Fibroblast of lung (primary cell): ENCODE measurements at regions not wholly inside any gene's neighbourhood (a gene's known extent, or its start where the extent isn't known, plus 50 kb on each side); places are given as distances from the start of the nearest gene placed in this dataset.

Experiments used
- DNase-seq, 2 donors: peaks; one replicate each; pipeline versions ENCODE4 v3.0.0 to v3.0.0-alpha.2; 2010; ENCODE audit warnings: low read depth in 2 of 2
- H2AFZ ChIP-seq: 2 replicates; pipeline ENCODE4 v1.5.1; 2012; ENCODE audit warnings: low read length, control low read depth, inconsistent platforms
- H3K27ac ChIP-seq: 2 replicates; pipeline ENCODE4 v1.5.1; 2011; ENCODE audit warnings: low read length, control low read depth; ENCODE audit not compliant: insufficient read depth
- H3K27me3 ChIP-seq: 2 replicates; pipeline ENCODE4 v1.5.1; 2011; ENCODE audit warnings: mild to moderate bottlenecking, low read length; ENCODE audit not compliant: control insufficient read depth, insufficient read depth
- H3K36me3 ChIP-seq: 2 replicates; pipeline ENCODE4 v1.5.1; 2011; ENCODE audit warnings: low read length; ENCODE audit not compliant: control insufficient read depth, insufficient read depth
- H3K4me1 ChIP-seq: 2 replicates; pipeline ENCODE4 v1.5.1; 2011; ENCODE audit warnings: low read length; ENCODE audit not compliant: control insufficient read depth, insufficient read depth; ENCODE audit errors: extremely low read depth
- H3K4me2 ChIP-seq: 2 replicates; pipeline ENCODE4 v1.5.1; 2011; ENCODE audit warnings: low read length, control low read depth; ENCODE audit not compliant: insufficient read depth; ENCODE audit errors: extremely low read depth
- H3K4me3 ChIP-seq, 4 experiments: fragments of 200-600 bp in 1 of 4; sonication (generic) in 1 of 4; replicated peaks in 1 of 4; 2 replicates each; pipeline ENCODE4 v1.5.1; 2011 to 2016; ENCODE audit warnings: low read length in 4 of 4, low read depth in 3 of 4, mild to moderate bottlenecking in 3 of 4, control low read depth in 2 of 4, inconsistent platforms in 1 of 4, mixed read lengths in 1 of 4; ENCODE audit not compliant: insufficient read depth in 1 of 4; ENCODE audit errors: control extremely low read depth in 1 of 4
- H3K79me2 ChIP-seq: 2 replicates; pipeline ENCODE4 v1.5.1; 2012; ENCODE audit warnings: mild to moderate bottlenecking, low read length, inconsistent platforms; ENCODE audit not compliant: control insufficient read depth, insufficient read depth
- H3K9ac ChIP-seq: 2 replicates; pipeline ENCODE4 v1.5.1; 2011; ENCODE audit warnings: mild to moderate bottlenecking, low read length, control low read depth; ENCODE audit not compliant: insufficient read depth
- H3K9me3 ChIP-seq: 2 replicates; pipeline ENCODE4 v1.5.1; 2012; ENCODE audit warnings: low read depth, low read length; ENCODE audit not compliant: control insufficient read depth, insufficient read depth
- H4K20me1 ChIP-seq: 2 replicates; pipeline ENCODE4 v1.5.1; 2011; ENCODE audit warnings: low read length; ENCODE audit not compliant: control insufficient read depth, insufficient read depth; ENCODE audit errors: extremely low read depth
- CTCF ChIP-seq, 2 donors: IDR thresholded peaks in 1 of 2; conservative IDR thresholded peaks in 1 of 2; 1 replicate in 1 of 2; 2 replicates in 1 of 2; pipeline ENCODE4 v1.5.1; 2011 to 2012; ENCODE audit warnings: low read length in 2 of 2, control low read depth in 1 of 2, inconsistent platforms in 1 of 2, low read depth in 1 of 2, mild to moderate bottlenecking in 1 of 2
- EZH2 ChIP-seq: IDR thresholded peaks from 2 replicates; pipeline ENCODE4 v1.5.1; 2012; ENCODE audit warnings: low read length, control low read depth, mild to moderate bottlenecking; ENCODE audit errors: missing control alignments

GRCh38 chr2:5076599-5076998 is 615.6 kb upstream of the SOX11 start:
- no peaks in the 10 kb centered on the region for H4K20me1 ChIP-seq
- no peak overlapping the region for H3K9ac ChIP-seq
- no peaks in the 10 kb centered on the region for H3K9me3 ChIP-seq
- no peaks in the 10 kb centered on the region for H3K79me2 ChIP-seq
- no peak for DNase-seq
- H3K27ac ChIP-seq = no peak overlapping the region
- no peak overlapping the region for H3K4me2 ChIP-seq
- H3K36me3 ChIP-seq = no peaks in the 10 kb centered on the region
- no peaks in the 10 kb centered on the region for H3K4me1 ChIP-seq
- no peaks in the 10 kb centered on the region for H3K27me3 ChIP-seq
- no peak overlapping the region for H3K4me3 ChIP-seq
- TF ChIP-seq EZH2 (no peak), CTCF (conservative IDR thresholded peaks at IDR 0.05 in 1 of 2, IDR thresholded peaks at IDR 0.05 in 1 of 2; ENCODE audit: low read depth in 1 of 2, low read length in 2 of 2) (no peak)
- no peak overlapping the region for H2AFZ ChIP-seq

GRCh38 chr2:5077479-5078089 is 614.6 kb upstream of the SOX11 start:
- no peaks in the 10 kb centered on the region for H3K79me2 ChIP-seq
- no peaks in the 10 kb centered on the region for H3K4me1 ChIP-seq
- H3K36me3 ChIP-seq = no peaks in the 10 kb centered on the region
- H3K9ac ChIP-seq = no peak overlapping the region
- TF ChIP-seq EZH2 = no peak
- peak in 1 of 2 donors; percentile 26 for TF ChIP-seq CTCF (conservative IDR thresholded peaks at IDR 0.05 in 1 of 2, IDR thresholded peaks at IDR 0.05 in 1 of 2; ENCODE audit: low read depth in 1 of 2, low read length in 2 of 2)
- H4K20me1 ChIP-seq = no peaks in the 10 kb centered on the region
- H3K9me3 ChIP-seq = no peaks in the 10 kb centered on the region
- no peak overlapping the region for H2AFZ ChIP-seq
- H3K27ac ChIP-seq = no peak overlapping the region
- H3K27me3 ChIP-seq = no peaks in the 10 kb centered on the region
- H3K4me3 ChIP-seq = no peak overlapping the region
- peak; percentile 6 to 48 for DNase-seq
- H3K4me2 ChIP-seq = no peak overlapping the region

- Histone ChIP-seq H3K4me3 (no peak overlapping the region), H3K27me3 (no peaks in the 10 kb centered on the region), H3K9ac (no peak overlapping the region), H3K9me3 (no peaks in the 10 kb centered on the region), H3K79me2 (no peaks in the 10 kb centered on the region), H3K36me3 (no peaks in the 10 kb centered on the region), H4K20me1 (no peaks in the 10 kb centered on the region), H3K4me2 (no peak overlapping the region), H3K27ac (no peak overlapping the region), H2AFZ (no peak overlapping the region), H3K4me1 (no peaks in the 10 kb centered on the region)
- TF ChIP-seq EZH2 (no peak), CTCF (conservative IDR thresholded peaks at IDR 0.05 in 1 of 2, IDR thresholded peaks at IDR 0.05 in 1 of 2; ENCODE audit: low read depth in 1 of 2, low read length in 2 of 2) (no peak)
- no peak for DNase-seq
Observed at GRCh38 chr2:5083402-5083801, 608.8 kb upstream of the SOX11 start.
